22Rv1 (cell line): ENCODE measurements at regions not wholly inside any gene's neighbourhood (a gene's known extent, or its start where the extent isn't known, plus 50 kb on each side); places are given as distances from the start of the nearest gene placed in this dataset.

Experiments used
- H3K27ac ChIP-seq: fragments of 450-650 bp; 2 replicates; pipeline ENCODE4 v1.5.1; 2017
- CTCF ChIP-seq: fragments of 450-650 bp; IDR thresholded peaks from 2 replicates; pipeline ENCODE4 v1.5.1; 2017; ENCODE audit warnings: mild to moderate bottlenecking
- ZFX ChIP-seq: fragments of 450-650 bp; IDR thresholded peaks from 2 replicates; pipeline ENCODE4 v1.6.1; 2017; ENCODE audit warnings: antibody characterized with exemption, borderline replicate concordance

GRCh38 chr3:193987186-193987585, 148.8 kb upstream of the HES1 start:
- TF ChIP-seq CTCF (no peak), ZFX (no peak)

GRCh38 chr3:193989186-193989585, 146.8 kb upstream of the HES1 start:
- TF ChIP-seq CTCF = no peak
- TF ChIP-seq ZFX = no peak

More at GRCh38 chr3:193987186-193987585, 148.8 kb upstream of the HES1 start:
- no peak overlapping the region for H3K27ac ChIP-seq

GRCh38 chr3:193991666-193992424, 144.1 kb upstream of the HES1 start:
- no peak overlapping the region for H3K27ac ChIP-seq
- no peak for TF ChIP-seq CTCF
- no peak for TF ChIP-seq ZFX

More at GRCh38 chr3:193989186-193989585, 146.8 kb upstream of the HES1 start:
- H3K27ac ChIP-seq = no peak overlapping the region

GRCh38 chr3:193992425-193993037, 143.4 kb upstream of the HES1 start:
- H3K27ac ChIP-seq = no peak overlapping the region
- no peak for TF ChIP-seq ZFX
- no peak for TF ChIP-seq CTCF

- no peak for TF ChIP-seq ZFX
- TF ChIP-seq CTCF = no peak
- H3K27ac ChIP-seq = no peak overlapping the region
These were observed 139.7 kb upstream of the HES1 start for GRCh38 chr3:193996221-193996620.

- H3K27ac ChIP-seq = no peak overlapping the region
- TF ChIP-seq CTCF (no peak), ZFX (no peak)
These were observed 139.3 kb upstream of the HES1 start for GRCh38 chr3:193996641-193997089.
